ENCODE measurements at regions not wholly inside any gene's neighbourhood (a gene's known extent, or its start where the extent isn't known, plus 50 kb on each side); places are given as distances from the start of the nearest gene placed in this dataset.

GRCh38 chr10:28169525-28169924 is 133.3 kb downstream of the MPP7 start:
- Histone ChIP-seq H3K27ac (no peak overlapping the region), H3K27me3 (no peaks in the 10 kb centered on the region), H3K9me3 (no peaks in the 10 kb centered on the region), H3K36me3 (no peaks in the 10 kb centered on the region), H3K4me3 (no peak overlapping the region), H3K4me1 (ENCODE audit: insufficient read depth) (no peaks in the 10 kb centered on the region)
- TF ChIP-seq CTCF (IDR thresholded peaks at IDR 0.05) (no peak), POLR2A (IDR thresholded peaks at IDR 0.05) (no peak), EP300 (IDR thresholded peaks at IDR 0.05) (no peak)
- no peak for DNase-seq
- WGBS, 3 donors = 64 to 75% (median 68%) methylated on average over 2 of the region's 2 CpGs
- intact Hi-C loops (cut with DNase I) = no loop called here

DNA sequence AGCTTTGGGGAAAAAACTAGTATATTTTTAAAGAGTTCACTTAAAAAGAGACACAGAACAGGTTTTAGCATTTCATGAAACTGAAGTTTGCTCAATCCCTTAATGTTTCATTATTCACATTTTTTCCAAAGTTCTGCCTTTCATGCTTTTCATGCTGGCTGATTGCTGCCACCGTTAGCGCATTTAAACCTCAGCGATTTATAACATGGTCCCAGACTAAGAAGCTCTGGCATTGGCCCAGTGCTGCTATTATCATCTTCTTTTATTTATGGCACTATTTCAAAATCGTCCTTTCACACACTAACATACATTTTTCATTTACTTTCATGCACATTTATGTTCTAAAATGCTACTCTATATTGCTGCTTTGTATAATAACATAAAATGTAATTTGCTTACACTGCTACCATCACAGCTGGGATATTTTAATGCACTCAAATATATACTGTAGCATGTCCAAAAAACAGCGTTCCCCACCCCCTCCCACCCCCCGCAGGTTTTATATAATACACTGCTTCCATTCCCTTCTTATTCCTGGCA is 141.9 kb downstream of the MPP7 start:
- H3K36me3 ChIP-seq = no peaks in the 10 kb centered on the region
- TF ChIP-seq EP300 (IDR thresholded peaks at IDR 0.05) (no peak), POLR2A (IDR thresholded peaks at IDR 0.05) (no peak), CTCF (IDR thresholded peaks at IDR 0.05) (no peak)
- WGBS, 3 donors = 11 to 19% (median 17%) methylated on average over 6 of the region's 6 CpGs
- H3K27me3 ChIP-seq = no peaks in the 10 kb centered on the region
- no peak overlapping the region for H3K4me3 ChIP-seq
- H3K9me3 ChIP-seq = no peaks in the 10 kb centered on the region
- DNase-seq = no peak
- intact Hi-C loops (cut with DNase I) = no loop called here
- no peaks in the 10 kb centered on the region for H3K4me1 ChIP-seq (ENCODE audit: insufficient read depth)
- H3K27ac ChIP-seq = no peak overlapping the region

DNA sequence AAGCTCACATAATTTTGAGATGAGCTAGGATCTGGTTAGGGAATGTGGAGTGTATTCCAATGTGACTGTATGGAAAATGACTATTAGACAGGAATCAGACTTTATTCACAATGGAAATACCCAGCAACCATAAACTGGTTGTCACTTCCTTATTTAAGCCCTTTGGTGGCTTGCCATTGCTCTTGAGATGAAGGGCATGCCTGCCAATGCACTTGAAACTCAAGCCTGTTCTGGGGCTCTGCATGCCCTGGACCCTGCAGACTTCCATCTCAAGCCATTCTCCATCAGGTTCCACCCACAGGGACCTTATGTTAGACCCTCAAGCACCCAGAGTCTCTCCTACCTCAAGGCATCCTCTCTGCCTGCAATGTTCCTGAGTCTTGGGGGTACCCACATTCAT is 145.5 kb downstream of the MPP7 start:
- H3K9me3 ChIP-seq = no peaks in the 10 kb centered on the region
- no peak overlapping the region for H3K27ac ChIP-seq
- no peak overlapping the region for H3K4me3 ChIP-seq
- TF ChIP-seq EP300 (IDR thresholded peaks at IDR 0.05) = no peak
- TF ChIP-seq CTCF (IDR thresholded peaks at IDR 0.05) = no peak
- no peak for TF ChIP-seq POLR2A (IDR thresholded peaks at IDR 0.05)
- intact Hi-C loops (cut with DNase I) = no loop called here
- H3K4me1 ChIP-seq (ENCODE audit: insufficient read depth) = no peaks in the 10 kb centered on the region
- H3K36me3 ChIP-seq = no peaks in the 10 kb centered on the region
- DNase-seq = no peak
- H3K27me3 ChIP-seq = no peaks in the 10 kb centered on the region

- TF ChIP-seq POLR2A (IDR thresholded peaks at IDR 0.05) (no peak), EP300 (IDR thresholded peaks at IDR 0.05) (no peak), CTCF (IDR thresholded peaks at IDR 0.05) (no peak)
- intact Hi-C loops (cut with DNase I) = no loop called here
- 44 to 52% (median 49%) methylated on average over 1 of the region's 1 CpG for WGBS, 3 donors
Observed at GRCh38 chr10:28155726-28156125, 147.1 kb downstream of the MPP7 start.

More at GRCh38 chr10:28155726-28156125, 147.1 kb downstream of the MPP7 start:
- Histone ChIP-seq H3K4me3 (no peak overlapping the region), H3K27ac (no peak overlapping the region), H3K9me3 (no peaks in the 10 kb centered on the region), H3K36me3 (no peaks in the 10 kb centered on the region), H3K4me1 (ENCODE audit: insufficient read depth) (no peaks in the 10 kb centered on the region), H3K27me3 (no peaks in the 10 kb centered on the region)
- DNase-seq = no peak
